Stomach (tissue), 4 donors: ENCODE measurements at regions not wholly inside any gene's neighbourhood (a gene's known extent, or its start where the extent isn't known, plus 50 kb on each side); places are given as distances from the start of the nearest gene placed in this dataset.

Experiments used
- POLR2A ChIP-seq, 4 donors: fragments of 450-650 bp; IDR thresholded peaks; one replicate each; pipeline ENCODE4 v1.6.1; 2016; ENCODE audit warnings: antibody characterized with exemption in 4 of 4, control low read depth in 2 of 4, mild to moderate bottlenecking in 1 of 4, moderate library complexity in 1 of 4
- POLR2AphosphoS5 ChIP-seq, 3 donors: sonication (generic); formaldehyde crosslinking; IDR thresholded peaks; one replicate each; pipeline ENCODE4 v1.6.1; 2016; ENCODE audit warnings: antibody characterized with exemption in 3 of 3
- TF ChIP-seq, protein P1 (sequence below), 7 experiments: fragments of 450-650 bp in 4 of 7; fragments of 200-600 bp in 3 of 7; sonication (generic) in 3 of 7; IDR thresholded peaks; one replicate each; pipeline ENCODE4 v1.5.1; 2016 to 2019; ENCODE audit warnings: antibody characterized with exemption in 7 of 7, control low read depth in 2 of 7, mild to moderate bottlenecking in 1 of 7

DNA sequence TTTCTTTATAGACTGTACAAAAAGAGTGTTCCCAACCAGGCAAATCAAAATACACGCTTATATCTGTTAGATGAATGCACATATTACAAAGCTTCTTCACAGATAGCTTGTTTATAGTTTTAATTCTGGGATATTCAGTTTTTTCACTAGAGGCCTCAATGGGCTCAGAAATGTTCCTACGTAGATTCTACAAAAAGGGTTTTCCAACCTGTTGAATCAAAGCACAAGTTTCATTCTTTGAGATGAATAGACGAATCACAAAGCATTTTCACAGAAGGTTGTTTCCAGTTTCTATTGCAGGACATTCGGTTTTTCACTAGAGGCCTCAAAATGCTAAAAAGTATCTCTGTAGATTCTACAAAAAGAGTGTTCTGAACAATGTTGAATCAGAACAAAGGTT, 1490.3 kb downstream of the UQCRFS1 start:
- TF ChIP-seq POLR2A (IDR thresholded peaks at IDR 0.05) (no peak), POLR2AphosphoS5 (IDR thresholded peaks at IDR 0.05) (no peak)
- TF ChIP-seq, protein P1, sequence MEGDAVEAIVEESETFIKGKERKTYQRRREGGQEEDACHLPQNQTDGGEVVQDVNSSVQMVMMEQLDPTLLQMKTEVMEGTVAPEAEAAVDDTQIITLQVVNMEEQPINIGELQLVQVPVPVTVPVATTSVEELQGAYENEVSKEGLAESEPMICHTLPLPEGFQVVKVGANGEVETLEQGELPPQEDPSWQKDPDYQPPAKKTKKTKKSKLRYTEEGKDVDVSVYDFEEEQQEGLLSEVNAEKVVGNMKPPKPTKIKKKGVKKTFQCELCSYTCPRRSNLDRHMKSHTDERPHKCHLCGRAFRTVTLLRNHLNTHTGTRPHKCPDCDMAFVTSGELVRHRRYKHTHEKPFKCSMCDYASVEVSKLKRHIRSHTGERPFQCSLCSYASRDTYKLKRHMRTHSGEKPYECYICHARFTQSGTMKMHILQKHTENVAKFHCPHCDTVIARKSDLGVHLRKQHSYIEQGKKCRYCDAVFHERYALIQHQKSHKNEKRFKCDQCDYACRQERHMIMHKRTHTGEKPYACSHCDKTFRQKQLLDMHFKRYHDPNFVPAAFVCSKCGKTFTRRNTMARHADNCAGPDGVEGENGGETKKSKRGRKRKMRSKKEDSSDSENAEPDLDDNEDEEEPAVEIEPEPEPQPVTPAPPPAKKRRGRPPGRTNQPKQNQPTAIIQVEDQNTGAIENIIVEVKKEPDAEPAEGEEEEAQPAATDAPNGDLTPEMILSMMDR (IDR thresholded peaks at IDR 0.05) = no peak
